GM21576 (cell line): ENCODE measurements at regions not wholly inside any gene's neighbourhood (a gene's known extent, or its start where the extent isn't known, plus 50 kb on each side); places are given as distances from the start of the nearest gene placed in this dataset.
"Not testable (repeated sequence)": the region's sequence is repeated elsewhere in the genome, so short reads cannot be mapped to it uniquely, and the experiment has no call there.

Experiments
- ATAC-seq: cut with Tn5 transposase; IDR thresholded peaks from one replicate; pipeline ENCODE4 v1.9.1; 2021; ENCODE audit warnings: mild to moderate bottlenecking, moderate library complexity; ENCODE audit not compliant: unreplicated experiment

- no peak for ATAC-seq
Measured at GRCh38 chr4:123535037-123535748, 138.6 kb downstream of the SPRY1 start.

GRCh38 chr4:123536225-123536624 is 139.6 kb downstream of the SPRY1 start:
- ATAC-seq = no peak

GRCh38 chr4:123537906-123538402 is 141.4 kb downstream of the SPRY1 start:
- ATAC-seq = not testable (repeated sequence)

- no peak for ATAC-seq
Measured at GRCh38 chr4:123545667-123546572, 149.3 kb downstream of the SPRY1 start.

GRCh38 chr4:123546573-123547060 is 150.0 kb downstream of the SPRY1 start:
- no peak for ATAC-seq

DNA sequence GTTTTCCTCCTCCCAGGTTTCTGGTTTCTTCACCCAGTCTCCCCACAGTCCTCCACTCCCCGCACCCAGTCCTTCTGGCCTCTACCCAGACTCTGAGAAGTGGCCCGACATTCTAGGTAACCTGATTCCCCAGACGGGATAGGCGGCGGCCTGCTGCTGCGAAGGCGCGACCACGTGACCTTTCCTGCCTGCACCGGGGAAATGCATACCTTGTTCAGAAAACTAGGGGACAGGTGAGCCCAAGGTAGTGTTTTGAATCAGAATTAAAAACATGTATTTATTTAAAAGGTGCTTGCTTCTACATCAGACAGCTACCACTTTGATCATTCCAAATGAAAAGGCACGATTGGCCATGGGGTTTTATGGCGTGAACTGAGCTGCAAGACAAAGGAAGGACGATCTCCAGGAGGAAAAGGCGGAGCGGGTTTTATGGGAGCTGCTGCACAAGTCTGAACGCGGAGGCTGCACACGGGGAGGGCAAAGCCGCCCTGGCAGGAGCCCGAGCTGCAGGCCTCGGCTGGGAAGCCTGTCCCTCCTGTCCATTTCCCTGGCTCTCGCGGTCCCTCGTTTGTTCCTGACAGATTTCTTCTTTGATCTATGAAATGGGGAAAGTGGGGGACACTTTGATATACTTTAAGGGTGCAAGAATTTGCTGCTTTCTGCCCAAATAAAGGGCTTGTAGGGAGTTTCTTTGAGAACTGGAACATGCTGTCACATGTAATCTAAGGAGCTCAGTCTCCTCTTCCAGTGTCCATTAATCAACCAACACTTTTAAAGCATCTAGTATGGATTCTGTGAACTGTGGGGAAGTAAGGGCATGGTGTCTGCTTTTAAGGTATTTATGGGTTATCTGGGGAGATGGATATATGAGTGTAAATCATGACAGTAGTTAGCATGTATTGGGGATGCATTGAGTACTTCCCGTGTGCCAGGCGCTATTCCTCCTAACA is 150.9 kb downstream of the SPRY1 start:
- no peak for ATAC-seq

- ATAC-seq = no peak
Measured at GRCh38 chr4:123553279-123553678, 156.7 kb downstream of the SPRY1 start.

GRCh38 chr4:123553733-123554637 is 157.4 kb downstream of the SPRY1 start:
- ATAC-seq = no peak

DNA sequence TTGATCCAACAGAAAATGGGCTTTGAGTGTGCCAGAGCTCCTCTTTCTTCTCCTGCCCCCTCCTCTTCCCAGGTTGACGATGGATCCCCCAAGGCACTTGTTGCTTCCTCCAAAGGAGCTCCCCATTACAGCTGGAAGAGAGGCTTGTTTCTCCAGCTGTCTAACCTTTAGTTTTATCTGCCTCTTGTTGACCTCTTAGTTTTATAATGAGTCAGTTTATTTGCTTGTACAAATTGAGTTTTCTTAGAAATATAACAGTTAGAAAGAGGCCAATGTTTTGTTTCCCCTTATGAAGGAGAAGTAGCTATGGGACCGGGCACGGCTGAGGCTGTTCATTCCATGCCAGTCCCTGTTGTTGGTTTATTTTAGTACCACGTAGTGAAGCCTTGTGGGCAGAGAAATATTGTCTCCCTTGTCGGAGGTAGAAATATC is 158.2 kb downstream of the SPRY1 start:
- no peak for ATAC-seq

DNA sequence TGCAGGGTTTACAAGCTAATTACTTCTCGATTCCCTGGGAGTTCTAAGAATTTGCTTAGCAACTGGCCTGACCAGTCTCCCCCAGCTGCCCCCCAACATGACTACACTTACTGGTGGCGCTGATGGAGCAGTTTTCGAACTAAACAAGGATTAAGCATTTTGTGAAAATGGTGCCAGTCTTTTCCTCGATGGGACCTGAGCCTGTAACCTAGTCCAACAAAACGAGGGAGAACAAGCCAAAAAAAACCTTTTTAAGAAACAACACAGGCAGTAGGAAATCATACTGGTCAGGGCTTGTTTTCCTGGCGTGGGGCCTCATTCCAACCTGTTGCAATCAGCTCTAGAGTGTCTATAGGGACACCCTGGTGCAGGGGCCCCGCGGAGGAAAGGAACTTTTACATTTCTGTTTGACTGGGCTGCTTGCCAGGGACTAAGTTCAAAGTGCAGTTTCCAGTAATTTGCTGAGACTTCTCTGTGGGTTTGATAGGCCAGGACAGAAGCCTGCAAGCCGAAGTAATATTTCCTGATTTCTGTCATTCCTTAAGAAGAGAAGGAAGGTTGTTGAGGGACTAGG is 158.7 kb downstream of the SPRY1 start:
- ATAC-seq = no peak

DNA sequence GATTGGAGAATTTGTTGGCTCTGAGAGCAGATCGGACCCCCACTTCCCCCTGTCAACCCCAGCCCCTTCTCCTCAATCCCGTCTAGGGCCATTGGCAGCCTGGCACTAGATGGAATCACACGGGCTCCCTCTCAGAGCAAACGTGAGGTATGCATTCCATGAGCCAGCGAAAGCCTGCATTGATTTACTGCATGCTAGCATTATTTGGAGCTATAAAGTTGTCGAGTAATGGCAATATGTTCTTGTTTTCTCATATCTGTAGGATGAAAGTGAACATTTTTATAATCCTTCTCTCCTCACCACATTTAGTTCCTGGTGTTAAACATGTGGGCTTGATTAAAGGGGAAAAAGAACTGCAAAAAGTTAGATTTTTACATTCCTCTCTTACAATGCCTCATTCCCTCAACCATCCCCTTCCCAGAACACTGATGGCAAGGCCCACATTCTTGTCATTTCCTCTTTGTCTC is 159.2 kb downstream of the SPRY1 start:
- no peak for ATAC-seq

GRCh38 chr4:123556526-123556925 is 159.9 kb downstream of the SPRY1 start:
- no peak for ATAC-seq

DNA sequence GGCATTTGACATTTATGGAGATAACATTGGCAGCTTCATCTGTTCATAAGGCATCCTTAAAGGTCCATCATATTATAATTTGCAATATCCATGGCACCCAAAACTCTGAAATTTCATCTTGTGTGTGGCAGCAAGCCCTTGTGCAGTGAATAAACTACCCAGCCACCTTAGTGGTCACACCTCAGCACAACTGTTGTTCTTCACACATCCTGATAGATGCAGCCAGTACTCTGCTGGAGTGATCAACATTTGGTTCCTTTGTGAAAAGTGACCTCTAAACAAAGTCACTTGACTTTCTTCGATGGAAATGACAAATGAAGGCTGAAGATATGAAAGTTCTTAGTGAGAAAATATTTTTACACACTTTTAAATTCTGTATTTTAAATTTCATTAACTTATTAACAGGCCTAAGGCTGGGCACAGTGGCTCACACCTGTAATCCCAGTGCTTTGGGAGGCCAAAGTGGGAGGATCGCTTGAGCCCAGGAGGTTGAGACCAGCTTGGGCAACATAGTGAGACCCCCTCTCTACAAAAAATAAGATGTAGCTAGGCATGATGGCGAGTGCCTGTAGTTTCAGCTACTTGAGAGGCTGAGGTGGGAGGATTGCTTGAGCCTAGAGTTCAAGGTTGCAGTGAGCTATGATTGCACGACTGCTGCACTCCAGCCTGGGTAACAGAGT is 161.4 kb downstream of the SPRY1 start:
- ATAC-seq = no peak

DNA sequence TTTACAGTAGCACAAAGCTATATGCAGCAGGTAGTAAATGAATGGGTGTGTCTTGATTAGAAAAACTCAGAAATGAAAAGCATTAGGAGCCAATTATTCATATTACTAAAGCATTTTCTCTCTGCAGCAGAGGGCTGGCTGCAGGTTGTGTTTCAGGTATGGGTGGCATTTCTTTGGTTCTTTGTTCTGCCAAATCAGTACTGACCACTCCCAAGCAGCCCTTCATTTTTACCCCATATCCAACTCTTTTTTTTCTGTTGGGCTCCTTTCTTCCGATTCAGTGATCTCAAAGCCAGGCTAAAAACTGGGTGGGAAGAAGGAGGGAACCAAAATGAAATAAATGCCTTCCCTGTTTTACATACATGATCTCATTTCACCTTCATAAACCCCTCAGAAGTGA is 162.3 kb downstream of the SPRY1 start:
- ATAC-seq = no peak

DNA sequence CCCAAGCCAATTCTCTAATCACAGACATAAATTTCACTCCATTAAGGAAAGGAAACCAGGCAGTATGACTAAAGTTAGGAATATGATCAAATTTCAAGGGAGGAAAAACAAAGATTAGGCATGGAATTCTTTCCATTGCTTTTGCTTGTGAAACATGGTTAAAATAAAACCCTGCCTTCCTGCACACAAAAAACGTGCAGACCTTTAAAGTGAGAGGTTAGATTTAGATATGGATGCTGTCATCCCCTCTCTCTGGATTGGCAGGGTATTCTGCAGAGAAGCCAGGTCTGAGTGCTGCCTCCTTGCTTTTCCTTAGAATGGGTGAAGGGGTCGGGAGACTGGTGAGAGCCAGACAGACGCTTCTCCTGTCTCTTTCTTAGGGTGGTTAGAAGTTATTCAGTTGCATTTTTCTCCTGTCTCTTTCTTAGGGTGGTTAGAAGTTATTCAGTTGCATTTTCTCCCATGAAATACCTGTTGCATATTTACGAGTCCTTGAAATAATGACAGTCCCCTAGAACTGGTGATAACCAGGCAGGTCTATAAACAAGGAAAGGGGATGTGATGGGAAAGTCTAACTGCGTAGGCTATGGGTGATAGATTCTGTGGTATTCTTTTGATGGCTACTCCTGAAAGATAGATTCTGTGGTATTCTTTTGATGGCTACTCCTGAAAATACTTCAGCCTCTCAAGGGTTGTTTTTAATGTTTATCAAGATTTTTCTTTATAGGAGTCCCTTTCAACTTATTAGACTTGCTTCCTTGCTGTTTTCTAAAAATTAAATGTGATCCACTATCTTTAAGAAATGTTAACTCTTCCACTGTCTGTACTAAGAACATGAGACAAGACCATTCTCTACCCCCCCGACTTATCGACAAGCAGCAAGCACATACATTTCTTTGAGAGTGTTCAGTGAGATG is 163.6 kb downstream of the SPRY1 start:
- no peak for ATAC-seq

DNA sequence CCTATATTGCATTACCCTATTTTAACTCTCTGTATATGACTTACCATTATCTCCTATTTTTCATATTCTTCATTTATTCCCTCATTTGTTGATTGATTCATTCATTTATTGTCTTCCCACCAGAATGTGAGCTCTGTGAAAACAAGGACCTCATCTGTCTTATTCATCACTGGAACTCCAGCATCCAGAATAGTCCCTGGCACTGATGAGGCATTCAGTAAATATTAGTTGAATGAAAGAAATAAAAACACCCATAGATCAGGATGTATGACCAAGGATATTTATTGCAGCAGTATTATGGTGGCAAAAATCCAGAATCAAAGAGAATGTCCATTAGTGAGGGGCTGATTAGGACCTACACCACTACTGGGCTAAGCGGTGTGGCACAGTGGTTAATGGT is 164.9 kb downstream of the SPRY1 start:
- no peak for ATAC-seq

DNA sequence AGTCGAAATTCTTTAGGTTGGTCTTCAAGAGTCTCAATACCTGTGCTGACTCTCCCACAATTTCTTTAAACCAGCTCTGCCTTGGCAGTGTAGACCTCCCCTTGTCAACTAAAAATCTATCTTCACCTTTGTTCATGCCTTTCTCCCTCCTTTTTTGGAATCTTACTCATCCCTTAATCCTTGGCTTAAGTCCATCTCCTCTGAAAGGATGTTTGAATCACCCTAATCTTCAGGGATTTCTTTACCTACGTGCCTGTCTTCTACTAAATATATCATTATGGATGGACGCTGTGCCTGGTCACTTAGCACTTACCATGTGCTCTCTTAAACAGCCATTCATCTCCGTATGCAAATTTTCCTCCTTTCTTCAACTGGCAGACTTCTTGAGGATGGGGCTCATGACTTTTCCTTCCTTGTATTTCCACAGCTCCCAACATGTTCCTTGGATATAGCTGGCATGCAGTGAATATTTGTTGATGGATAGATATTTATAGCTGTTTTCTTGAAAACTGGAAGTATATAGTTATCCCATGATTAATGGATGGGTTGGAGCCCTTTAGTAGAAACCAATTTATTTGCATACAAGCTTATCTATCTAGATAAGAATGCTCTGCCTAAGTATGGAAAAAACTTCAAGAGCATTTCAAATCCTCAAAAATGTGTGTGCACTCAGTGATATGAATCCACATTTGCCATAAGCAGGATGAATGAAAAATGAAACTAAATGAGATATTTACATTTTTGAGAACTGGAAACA is 166.6 kb downstream of the SPRY1 start:
- no peak for ATAC-seq
